PFSK-1 (cell line): ENCODE measurements at regions not wholly inside any gene's neighbourhood (a gene's known extent, or its start where the extent isn't known, plus 50 kb on each side); places are given as distances from the start of the nearest gene placed in this dataset.

Experiments
- FOXP2 ChIP-seq: optimal IDR thresholded peaks from 2 replicates; pipeline ENCODE3; 2011; ENCODE audit warnings: borderline replicate concordance, control low read depth, inconsistent platforms; ENCODE audit not compliant: insufficient read depth; ENCODE audit errors: extremely low read length, extremely low read depth
- POLR2AphosphoS5 ChIP-seq: IDR thresholded peaks from 2 replicates; pipeline ENCODE4 v1.6.1; 2012; ENCODE audit warnings: low read depth, mild to moderate bottlenecking, control low read depth, low read length, moderate library complexity
- SIN3A ChIP-seq: IDR thresholded peaks from 2 replicates; pipeline ENCODE4 v1.6.1; 2012; ENCODE audit warnings: mild to moderate bottlenecking, low read length, moderate library complexity, borderline replicate concordance; ENCODE audit not compliant: insufficient read depth
- TAF1 ChIP-seq: IDR thresholded peaks from 2 replicates; pipeline ENCODE4 v1.6.1; 2012; ENCODE audit warnings: low read length, control low read depth, borderline replicate concordance; ENCODE audit not compliant: insufficient read depth
- TF ChIP-seq, protein P1 (sequence below), 2 experiments: IDR thresholded peaks; 2 replicates each; pipeline versions ENCODE4 v1.6.1 to v1.8.0; 2011 to 2012; ENCODE audit warnings: low read depth in 2 of 2, low read length in 2 of 2, control low read depth in 1 of 2, inconsistent platforms in 1 of 2, mild to moderate bottlenecking in 1 of 2, moderate library complexity in 1 of 2; ENCODE audit not compliant: insufficient read depth in 1 of 2

DNA sequence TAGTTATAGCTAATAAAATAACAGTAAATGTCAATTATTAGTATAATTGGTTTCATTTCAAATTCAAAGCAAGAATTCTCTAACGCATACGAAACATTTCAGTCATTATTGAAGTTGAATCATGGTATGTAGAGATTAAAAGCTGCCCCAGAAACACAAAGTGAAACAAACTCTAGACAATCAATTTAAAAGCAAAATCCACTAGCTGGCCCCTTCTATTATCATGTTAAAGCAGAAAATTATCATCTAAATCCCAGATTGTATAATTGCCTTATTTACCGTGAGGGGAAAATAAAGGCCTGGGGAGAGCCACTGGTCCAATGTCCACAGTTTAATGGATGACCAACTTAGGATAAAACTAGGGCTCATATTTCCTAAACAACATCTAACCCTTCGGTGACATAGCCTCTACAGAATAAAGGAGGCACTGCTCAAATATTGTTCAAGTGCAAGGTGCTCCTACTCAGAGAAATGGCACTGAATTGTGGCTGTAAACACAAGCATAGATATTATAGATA lies 110.9 kb upstream of the THRB start:
- TF ChIP-seq FOXP2 (no peak), POLR2AphosphoS5 (no peak), TAF1 (no peak), SIN3A (no peak)
- TF ChIP-seq, protein P1, sequence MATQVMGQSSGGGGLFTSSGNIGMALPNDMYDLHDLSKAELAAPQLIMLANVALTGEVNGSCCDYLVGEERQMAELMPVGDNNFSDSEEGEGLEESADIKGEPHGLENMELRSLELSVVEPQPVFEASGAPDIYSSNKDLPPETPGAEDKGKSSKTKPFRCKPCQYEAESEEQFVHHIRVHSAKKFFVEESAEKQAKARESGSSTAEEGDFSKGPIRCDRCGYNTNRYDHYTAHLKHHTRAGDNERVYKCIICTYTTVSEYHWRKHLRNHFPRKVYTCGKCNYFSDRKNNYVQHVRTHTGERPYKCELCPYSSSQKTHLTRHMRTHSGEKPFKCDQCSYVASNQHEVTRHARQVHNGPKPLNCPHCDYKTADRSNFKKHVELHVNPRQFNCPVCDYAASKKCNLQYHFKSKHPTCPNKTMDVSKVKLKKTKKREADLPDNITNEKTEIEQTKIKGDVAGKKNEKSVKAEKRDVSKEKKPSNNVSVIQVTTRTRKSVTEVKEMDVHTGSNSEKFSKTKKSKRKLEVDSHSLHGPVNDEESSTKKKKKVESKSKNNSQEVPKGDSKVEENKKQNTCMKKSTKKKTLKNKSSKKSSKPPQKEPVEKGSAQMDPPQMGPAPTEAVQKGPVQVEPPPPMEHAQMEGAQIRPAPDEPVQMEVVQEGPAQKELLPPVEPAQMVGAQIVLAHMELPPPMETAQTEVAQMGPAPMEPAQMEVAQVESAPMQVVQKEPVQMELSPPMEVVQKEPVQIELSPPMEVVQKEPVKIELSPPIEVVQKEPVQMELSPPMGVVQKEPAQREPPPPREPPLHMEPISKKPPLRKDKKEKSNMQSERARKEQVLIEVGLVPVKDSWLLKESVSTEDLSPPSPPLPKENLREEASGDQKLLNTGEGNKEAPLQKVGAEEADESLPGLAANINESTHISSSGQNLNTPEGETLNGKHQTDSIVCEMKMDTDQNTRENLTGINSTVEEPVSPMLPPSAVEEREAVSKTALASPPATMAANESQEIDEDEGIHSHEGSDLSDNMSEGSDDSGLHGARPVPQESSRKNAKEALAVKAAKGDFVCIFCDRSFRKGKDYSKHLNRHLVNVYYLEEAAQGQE (IDR thresholded peaks at IDR 0.05; ENCODE audit: insufficient read depth in 1 of 2, low read depth in 2 of 2, low read length in 2 of 2): no peak

DNA sequence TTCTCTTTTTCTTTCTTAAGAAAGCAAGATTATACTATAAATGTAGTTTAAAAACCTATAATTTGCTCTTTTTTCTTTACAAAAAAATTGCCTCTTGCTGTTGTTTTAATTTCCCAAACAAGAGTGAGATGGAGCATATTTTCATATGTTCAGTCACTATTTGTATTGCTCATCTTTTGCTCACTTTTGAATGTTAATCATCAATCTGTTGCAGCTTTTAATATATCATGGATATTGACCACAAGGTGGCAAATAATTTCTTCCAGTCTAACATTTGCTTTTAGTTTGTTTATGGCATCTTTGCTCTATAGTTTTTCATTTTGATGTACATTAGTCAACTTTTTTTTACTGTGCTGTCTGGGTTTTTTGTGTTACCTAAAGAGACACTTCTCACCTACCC lies 112.6 kb upstream of the THRB start:
- TF ChIP-seq FOXP2: no peak
- no peak for TF ChIP-seq POLR2AphosphoS5

DNA sequence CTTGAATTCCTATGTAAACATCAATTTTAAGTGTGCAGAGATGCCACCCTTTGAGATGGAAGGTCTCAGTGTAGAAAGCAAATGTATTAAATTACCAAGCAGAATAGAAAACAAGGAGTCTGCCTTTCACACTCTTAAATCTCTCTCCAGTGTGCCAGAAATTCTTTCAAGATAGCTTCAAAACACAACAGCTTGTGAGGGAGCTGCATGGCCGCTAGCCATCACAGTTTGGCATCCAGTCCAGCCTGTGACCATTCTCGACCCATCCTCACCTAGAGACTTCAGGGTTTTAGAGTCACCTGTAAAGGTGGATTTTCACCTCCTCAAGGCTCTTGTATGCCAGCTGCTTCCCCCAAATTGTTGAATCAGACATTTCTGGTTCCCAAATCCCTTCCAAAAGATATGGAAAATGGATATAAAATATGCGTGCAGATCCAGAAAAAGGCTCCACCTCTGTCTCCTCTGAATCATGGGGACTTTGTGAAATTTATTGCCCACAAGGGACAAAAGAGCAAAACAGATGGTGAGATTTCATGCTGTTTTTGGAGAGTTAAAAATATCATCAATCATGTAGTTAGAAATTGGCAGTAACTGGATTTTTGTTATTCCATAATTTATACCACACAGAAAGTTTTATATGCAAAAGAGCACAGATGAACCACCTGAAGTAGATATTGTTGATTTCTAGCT lies 114.2 kb upstream of the THRB start:
- TF ChIP-seq TAF1 (no peak), FOXP2 (no peak), SIN3A (no peak), POLR2AphosphoS5 (no peak)
- TF ChIP-seq, protein P1 (IDR thresholded peaks at IDR 0.05; ENCODE audit: insufficient read depth in 1 of 2, low read depth in 2 of 2, low read length in 2 of 2): no peak

DNA sequence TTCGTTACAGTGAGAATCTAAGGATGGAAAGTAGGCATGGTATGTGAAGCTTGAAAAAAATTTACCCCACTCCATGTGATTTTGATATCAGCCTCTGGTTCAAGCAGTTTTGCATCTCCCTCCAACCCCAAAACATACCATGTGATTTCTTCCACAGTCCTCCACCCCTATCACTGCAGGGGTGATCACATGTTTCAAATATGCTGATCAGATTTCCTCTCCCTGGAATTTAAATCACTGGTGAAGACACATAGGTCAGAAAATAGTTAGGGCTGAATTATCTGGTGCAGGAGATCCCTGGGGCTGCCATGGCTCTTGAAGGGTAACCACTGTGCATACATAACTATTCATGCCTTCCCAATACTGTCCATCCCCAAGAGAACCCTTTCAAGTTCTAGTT lies 119.7 kb upstream of the THRB start:
- no peak for TF ChIP-seq POLR2AphosphoS5
- no peak for TF ChIP-seq FOXP2
- TF ChIP-seq, protein P1 (IDR thresholded peaks at IDR 0.05; ENCODE audit: insufficient read depth in 1 of 2, low read depth in 2 of 2, low read length in 2 of 2): no peak
- TF ChIP-seq TAF1: no peak
- TF ChIP-seq SIN3A: no peak

DNA sequence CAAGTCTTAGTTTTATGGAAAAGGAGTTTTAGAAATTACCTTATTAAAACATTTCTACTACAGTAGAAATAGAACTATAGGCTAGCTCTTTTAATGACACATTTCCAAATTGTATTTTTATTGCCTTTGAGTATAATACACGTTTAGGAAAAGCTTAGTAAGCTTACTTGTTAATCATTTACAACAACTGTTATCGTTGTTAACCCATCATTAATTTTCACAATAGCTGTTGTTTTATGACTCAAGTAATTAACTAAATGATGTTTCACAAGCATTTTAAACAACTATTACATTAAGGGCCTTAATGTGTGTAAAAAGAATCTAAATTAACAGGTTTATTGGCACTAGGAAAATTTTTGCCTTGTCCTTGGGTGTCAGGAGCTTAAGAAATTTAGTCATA lies 120.5 kb upstream of the THRB start:
- TF ChIP-seq FOXP2: no peak
- TF ChIP-seq SIN3A: no peak
- no peak for TF ChIP-seq POLR2AphosphoS5
- TF ChIP-seq, protein P1 (IDR thresholded peaks at IDR 0.05; ENCODE audit: insufficient read depth in 1 of 2, low read depth in 2 of 2, low read length in 2 of 2): no peak
- no peak for TF ChIP-seq TAF1
